HG03045 (cell line): ENCODE measurements at regions not wholly inside any gene's neighbourhood (a gene's known extent, or its start where the extent isn't known, plus 50 kb on each side); places are given as distances from the start of the nearest gene placed in this dataset.
"Not testable (repeated sequence)": the region's sequence is repeated elsewhere in the genome, so short reads cannot be mapped to it uniquely, and the experiment has no call there.

Source experiments
- ATAC-seq: cut with Tn5 transposase; IDR thresholded peaks from one replicate; pipeline ENCODE4 v1.9.1; 2021; ENCODE audit warnings: mild to moderate bottlenecking, moderate library complexity; ENCODE audit not compliant: unreplicated experiment

DNA sequence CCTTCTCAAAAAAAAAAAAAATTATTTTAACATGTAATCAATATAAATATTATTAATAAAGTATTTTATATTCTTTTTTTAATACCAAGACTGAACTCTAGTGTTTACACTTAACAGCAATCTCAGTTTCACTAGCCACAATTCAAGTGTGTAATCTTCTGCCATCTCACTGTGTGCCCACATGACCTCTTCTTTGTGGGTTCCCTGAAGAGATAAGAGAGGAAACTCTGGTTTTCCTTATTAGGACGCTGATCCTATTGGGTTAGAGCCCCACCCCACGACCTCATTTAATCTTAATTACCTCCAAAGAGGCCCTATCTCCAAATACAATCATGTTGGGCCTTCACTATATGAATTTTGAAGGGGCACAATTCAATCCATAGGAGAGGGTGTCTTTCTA, 177.6 kb downstream of the STK31 start:
- ATAC-seq: no peak

DNA sequence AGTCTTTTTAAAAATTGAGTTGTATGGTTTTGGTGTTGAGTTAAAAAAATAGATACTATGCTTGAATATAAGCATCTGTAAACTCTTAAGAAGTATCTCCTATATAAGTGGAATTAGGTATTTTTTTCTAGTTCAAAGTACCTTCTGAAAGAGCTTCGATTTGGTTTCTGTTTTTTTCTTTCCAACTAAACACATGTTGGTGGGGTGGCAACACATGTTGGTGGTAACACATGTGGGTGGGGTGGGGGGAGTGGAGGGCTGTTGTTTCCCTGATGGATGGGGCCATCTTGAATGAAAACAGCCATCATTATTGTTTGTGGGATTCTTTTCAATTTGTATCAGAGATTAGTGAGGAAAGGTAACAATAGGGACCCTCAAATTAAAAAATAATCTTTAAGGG, 178.9 kb downstream of the STK31 start:
- ATAC-seq: no peak

DNA sequence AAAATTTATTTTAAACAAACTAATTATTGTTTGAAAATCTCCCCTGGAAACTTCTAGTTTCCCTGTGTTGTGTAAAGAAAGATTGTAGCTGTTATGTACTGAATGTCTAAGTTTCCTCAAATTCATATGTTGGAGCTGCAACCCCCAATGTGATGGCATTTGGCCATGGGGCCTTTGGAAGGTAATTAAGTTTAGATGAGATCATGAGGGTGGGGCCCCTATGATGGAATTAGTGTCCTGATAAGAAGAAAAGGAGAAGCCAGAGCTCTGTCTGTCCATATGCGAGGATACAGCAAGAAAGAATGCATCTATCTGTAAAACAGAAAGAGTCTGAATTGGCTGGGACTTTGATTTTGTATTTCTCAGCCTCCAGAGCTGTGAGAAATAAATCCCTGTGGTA, 179.5 kb downstream of the STK31 start:
- ATAC-seq: no peak

DNA sequence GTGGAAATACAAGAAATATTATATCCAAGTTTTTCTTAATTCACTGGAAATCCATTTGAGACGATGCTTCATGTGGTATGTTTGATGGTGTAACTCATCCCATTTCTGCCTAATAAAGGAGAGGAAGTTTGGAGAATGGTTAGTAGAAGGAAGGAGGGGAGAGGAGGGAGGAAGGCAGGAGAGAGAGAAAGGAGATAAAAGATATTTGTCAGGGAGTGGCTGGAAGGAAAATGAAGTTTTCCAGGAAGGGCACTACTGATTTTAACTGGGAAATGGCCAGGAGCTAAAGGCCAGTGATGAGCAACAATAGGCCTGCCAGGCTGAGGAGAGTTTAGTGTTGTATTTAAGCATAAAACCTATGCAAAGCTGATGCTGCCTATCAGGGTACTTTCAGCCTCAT, 182.0 kb downstream of the STK31 start:
- ATAC-seq: no peak

DNA sequence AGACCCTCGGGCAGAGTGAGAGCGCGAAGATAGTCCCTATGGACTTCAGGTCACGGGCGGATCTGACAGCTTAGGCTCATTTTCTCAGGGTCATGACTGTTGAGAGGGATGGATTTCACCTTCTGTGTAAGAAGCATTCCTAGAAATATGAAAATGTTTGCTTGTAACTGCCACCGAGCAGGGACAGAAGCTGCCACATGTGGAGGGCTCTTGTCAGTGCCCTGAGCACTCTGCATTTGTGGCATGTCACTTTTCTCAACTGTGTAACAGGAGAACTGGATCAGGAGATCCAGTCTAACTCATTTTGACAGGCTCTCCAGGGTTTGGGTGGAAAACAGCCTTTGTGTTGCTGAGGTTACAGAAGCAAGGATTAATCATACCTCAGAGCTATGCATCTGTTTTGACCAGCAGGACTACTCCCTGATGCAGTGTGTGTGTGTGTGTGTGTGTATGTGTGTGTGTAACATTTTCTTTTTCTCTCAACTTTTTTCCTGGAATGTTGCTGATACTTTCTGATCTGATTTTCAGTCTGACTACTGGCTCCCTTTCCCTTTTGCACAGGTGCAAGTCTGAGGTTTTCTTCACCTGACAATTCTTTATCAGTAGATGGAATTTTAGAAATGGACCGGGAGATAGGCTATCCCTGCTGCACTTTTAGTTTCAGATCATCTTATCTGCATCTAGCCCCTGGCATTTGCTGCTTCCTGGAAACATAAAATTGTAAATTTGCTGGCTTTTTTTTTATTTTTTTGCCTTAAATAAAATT, 183.3 kb downstream of the STK31 start:
- ATAC-seq: no peak

DNA sequence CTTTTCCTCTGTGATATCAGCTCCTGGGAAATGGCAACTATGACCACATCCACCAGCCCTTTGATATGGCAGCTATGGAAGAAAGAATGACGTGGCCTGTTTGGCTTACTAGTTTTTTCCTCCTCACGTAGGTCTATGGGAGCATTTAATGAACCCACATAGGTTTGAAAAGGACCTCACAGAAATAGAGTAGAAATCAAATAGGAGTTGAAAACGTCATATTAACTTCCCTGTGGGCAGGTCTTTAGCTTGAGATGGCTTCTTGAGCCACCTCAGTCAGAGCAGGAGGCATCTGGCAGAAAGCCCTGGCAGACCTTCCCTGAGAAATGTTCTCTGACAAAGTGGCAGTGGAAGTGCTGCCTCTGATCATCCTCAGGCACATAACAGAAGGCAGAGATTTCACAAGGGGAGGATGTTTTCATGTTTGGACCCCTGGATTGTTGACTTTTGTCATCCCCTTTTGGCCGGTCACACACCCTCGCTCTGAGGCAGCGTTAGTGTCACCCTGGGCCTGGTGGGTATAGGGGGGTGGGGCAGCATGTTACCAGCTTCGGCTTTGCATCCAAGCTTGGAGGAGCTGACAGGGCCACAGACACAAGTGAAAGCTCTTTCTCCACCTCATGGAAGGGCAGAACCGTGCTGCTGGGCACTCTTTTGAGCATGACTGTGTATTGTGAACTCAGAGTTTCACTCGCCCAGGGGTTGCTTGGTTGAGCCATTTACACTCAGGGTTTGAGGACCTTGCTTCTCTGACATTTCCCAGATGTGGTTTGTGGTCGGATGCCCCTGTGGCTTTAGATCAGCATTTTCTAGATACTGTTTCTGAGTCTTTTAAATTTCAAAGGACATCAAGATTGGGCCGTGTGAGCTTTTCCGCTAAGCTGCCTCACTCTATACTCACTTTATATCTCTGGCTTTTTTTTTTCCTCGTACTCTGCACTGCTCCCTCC, 184.2 kb downstream of the STK31 start:
- no peak for ATAC-seq

DNA sequence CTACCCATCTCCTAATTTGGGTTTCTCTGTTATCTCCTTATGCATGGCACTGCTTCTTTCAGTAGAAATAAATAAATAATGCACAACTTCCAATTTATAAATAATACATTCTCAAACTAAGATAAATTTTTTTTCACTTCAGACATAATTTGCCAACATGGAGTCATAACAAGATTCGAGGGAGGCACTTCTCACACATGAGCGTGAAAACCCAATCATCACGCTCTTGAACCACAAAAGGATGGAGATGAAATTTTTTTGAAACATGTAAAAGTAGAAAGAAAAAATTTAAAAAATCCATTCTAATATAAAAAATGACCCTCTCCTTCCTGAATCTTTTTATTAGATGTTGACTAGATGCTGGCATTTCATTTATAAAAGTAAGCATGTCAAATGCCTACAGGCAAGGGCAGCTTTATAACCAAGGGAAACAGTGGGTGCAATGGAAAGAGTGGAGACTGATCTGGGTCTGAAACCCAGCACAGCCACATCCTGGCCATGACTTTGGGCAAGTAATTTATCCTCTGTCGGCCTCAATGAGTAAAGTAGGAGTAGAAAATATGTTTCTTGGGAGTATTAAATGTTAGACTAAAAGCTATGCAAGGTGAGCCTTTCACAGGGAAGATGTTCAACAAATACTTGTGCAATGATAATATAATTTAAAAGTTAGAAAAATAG, 185.0 kb downstream of the STK31 start:
- no peak for ATAC-seq

DNA sequence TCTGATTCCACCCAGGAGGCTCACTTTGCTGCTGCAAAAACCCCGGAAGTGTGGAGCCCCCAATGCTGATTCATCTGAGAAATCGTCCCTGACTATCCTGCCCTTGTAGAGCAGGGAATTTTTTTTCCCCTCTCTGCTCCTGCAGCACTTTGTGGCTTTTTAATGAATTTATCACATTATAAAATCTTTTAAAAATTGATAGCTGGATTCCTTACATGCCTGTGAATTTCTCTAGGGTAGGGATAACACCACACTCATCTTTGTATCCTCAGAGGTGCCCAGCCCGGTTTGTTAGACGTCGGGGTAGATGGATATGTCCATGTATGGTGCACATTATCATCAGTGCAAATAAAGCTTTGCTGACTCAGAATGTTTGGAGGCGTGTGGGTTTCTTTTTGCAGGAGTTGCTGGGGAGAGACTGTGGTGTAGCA, 185.7 kb downstream of the STK31 start:
- no peak for ATAC-seq

DNA sequence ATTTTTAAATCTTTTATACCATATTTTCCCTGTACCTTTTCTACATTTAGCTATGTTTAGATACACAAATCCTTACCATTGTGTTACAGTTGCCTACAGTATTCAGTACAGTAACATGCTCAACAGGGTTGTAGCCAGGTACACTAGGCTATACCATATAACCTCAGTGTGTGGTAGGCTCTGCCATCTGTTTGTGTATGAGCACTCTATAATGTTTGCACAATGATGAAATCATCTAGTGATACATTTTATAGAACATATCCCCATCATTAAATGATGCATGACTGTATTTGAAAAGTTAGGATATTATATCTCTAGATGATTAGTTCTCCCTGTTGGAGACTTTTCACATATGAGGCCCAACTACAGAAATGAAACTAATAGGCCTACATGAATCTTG, 188.6 kb downstream of the STK31 start:
- ATAC-seq: no peak

DNA sequence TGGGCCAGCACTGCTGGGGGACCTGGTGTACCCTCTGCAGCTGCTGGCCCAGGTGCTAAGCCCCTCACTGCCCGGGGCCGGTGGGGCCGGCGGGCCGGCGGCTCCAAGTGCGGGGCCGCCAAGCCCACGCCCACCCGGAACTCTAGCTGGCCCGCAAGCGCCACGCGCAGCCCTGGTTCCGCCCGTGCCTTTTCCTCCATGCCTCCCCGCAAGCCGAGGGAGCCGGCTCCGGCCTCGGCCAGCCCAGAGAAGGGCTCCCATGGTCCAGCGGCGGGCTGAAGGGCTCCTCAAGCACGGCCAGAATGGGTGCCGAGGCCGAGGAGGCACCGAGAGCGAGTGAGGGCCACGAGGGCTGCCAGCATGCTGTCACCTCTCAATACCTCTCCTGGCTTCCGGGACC, 194.9 kb downstream of the STK31 start:
- not testable (repeated sequence) for ATAC-seq

DNA sequence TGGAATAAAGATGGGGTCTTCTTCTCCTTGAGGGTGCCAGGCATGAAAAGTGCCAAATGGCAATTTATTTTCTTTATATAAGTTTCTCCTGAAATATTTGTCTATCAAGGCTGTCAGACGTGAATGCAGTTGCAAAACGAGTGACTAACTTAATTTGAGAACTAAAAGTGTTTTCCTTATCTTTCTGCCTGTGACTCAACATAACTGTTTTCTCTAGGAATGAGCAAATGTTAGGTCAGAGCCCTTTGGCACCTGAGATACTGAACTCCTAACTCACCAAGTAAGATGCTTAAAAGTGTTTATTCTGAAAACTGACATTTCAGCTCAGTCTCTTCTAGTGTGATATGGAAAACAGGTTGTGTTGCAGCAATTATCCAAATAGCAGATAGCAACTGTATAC, 197.0 kb downstream of the STK31 start:
- no peak for ATAC-seq

DNA sequence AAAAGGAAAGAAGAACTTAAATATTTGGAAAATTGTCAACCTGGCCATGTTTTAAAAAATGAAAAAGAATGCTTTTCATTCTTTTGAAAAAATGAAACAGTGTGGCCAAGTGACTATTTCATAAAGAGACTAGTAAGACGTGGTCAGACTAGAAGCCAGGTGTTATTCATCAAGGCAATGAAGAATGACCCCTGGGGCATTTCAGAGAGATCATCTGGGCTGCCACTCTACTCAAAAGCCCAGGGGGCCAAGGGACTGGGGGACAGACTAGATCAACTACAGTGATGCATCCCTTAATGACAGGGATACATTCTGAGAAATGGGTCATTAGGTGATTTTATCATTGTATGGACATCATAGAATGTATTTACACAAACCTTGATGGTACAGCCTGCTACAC, 199.4 kb downstream of the STK31 start:
- no peak for ATAC-seq

DNA sequence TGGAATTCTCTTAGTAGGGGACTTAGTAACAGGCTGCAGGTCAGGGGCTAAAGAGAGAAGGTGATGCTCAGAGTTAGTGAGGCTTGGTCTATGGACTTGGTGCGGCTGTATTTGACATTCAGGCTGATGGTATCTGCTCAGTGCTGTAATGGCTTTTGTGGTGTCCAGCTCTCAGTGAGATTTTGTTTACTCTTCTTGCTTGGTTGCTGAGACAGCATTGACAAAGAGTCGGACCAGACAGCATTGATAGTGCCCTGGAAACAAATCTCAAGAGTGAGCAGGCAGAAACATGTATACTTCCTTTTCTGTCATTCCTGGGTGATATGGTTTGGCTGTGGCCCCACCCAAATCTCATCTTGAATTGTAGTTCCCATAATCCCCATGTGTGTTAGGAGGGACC, 202.0 kb downstream of the STK31 start:
- ATAC-seq: no peak

DNA sequence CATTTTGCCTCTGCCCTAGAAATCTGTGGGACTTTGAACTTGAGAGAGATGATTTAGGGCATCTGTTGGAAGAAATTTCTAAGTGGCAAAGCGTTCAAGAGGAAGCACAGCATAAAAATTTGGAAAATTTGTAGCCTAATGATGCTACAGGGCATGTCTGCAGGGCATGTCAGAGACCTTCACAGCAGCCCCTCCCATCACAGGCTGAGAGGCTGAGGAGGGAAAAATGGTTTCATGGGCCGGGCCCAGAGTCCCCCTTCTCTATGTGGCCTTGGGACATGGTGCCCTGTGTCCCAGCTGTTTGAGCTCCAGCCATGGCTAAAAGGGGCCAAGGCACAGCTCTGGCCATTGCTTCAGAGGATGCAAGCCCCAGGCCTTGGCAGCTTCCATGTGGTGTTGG, 203.0 kb downstream of the STK31 start:
- ATAC-seq: no peak

DNA sequence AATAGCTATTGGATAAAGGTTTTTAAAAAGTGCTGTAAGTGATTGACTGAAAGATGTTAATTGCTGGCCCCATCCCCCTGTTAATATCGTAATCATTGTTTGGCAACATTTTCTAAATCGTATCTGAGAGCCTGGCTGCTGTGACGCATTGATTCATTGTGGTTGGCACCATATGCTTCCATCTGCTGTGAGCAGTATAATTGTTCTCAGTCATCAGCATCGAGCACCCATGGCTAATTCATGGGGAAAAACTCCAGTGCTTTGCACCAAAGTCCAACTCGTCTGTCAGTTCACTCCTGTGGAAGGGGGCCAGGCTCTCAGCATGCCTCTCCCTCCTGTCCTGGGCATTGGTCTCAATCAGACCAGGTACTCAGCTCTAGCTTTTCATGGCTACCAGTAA, 205.2 kb downstream of the STK31 start:
- no peak for ATAC-seq

DNA sequence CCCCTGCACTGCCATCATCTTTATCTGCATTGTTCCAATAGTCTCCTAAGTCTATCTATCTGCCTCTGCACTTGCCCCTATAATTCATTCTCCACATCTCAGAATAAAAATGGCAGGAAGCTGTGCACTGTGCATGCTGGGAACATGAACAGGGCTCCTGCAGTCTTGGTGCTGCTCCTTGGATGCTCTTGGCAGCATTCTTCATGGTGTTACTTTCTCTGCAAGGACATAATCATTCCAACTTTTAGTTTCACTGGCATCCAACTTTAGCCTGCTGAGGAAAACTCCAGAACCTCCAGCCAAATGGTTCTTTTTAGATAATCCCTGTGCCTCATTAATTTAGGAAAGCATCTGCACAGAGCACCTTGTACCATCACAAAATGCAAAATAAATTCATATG, 208.3 kb downstream of the STK31 start:
- no peak for ATAC-seq

DNA sequence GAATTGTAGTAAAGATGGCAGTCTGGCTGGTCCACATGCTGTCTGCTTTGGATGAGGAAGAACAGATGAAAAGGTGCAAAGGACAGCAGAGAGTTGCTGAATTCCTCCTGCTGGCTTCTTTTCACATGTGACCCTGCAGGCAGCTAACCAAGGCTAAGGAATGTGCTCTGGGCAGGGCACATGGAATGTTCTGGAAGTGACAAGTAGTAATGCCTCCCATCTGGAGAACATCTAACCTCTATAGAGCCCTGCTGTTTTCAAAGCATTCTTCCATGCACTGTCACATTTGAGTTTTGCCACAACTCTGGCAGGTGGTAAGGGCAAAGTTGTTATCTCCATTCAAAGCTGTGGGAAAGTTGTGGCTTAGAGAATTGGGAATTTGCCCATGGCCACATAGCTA, 208.8 kb downstream of the STK31 start:
- ATAC-seq: no peak

DNA sequence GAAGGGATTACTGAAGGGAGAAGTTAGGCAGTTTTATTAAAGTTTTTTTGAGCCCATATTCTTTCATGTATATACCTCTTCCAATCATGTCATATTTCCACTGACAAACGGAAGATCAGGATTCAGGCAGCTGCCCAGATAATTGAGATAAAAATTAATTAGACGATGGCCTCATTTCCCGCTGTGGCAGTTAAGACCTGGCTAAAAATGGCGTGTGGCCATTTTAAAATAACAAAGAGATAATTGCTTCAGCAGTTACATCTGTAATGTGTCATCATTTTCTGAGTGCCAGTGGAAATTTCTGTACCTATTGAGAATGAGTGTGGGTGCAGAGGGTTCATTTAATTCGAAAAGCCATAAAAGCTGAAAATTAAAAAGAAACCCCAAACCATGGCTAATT, 215.1 kb downstream of the STK31 start:
- no peak for ATAC-seq

DNA sequence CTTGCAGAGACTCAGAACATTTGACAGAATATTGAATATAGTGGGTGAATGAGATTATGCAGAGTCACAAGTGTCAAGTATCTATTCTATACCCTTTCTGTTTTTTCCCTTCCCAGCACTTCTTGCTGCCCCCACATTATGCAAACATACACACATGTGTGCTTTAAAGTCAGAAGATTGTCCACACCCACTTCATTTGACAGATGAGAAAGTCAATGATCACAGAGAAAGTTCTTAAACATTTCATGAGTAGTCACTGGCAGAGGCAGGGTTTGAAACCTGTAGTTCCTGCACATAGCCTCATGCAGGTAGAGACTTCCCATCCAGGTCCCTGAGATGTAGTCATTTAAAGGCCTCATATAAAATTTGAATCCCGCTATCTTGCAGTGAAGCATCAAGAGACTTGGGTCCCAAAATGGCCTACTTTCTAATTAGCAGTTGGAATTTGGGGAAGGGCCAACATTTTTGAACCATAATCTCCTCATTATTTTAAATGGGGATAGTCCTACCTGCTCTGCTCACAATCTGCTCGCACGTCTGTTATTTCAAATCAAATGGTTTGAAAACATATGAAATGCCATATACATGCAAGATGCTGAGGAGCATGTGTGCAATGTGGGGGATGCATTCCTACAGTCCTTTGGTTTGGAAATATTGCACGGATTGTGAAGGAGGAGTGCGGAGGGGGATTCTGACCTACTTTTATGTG, 217.8 kb downstream of the STK31 start:
- ATAC-seq: no peak

DNA sequence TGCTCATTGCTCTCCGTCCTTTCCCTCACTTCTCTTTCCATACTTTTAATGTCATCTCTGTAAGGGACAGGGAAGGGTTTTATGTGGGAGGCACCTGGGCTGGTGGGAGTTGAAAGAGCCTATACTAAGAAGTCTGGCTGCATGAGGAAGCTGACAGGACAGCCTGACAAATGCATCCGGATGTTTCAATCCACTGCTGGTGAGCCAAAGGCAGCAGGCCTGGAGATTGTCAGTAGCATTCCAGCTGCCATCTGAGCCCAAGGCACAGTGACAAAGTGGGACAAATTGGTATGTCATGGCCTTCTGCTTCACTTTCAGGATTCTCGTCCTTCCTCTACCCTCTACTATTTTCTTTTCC, 218.4 kb downstream of the STK31 start:
- no peak for ATAC-seq

DNA sequence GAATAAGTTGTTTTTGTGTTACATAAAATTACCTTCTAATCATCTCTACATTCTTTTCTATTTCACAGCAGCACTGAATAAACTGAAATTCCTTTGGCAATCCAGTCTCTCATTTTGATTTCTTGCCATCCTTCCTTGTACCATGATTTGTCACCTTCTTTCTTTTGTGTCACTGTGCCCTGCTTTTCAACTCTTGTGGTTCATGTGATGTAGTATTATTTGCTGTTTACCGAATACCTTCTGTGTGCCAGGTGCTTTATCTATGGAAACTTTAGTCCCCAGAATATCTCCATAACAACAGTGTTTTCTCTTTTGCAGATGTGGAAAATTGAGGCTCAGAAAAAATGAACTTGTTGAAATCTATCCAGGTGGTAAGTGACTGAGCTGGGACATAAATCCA, 220.3 kb downstream of the STK31 start:
- ATAC-seq: no peak
